RPMI7951 (cell line): ENCODE measurements at regions not wholly inside any gene's neighbourhood (a gene's known extent, or its start where the extent isn't known, plus 50 kb on each side); places are given as distances from the start of the nearest gene placed in this dataset.

Experiments
- DNase-seq: peaks from one replicate; pipeline ENCODE4 v3.0.0-alpha.2; 2012; ENCODE audit warnings: low read depth

- DNase-seq = no peak
Observed at GRCh38 chr14:42000450-42000849, 393.8 kb downstream of the LRFN5 start.

GRCh38 chr14:41993687-41994086, 387.0 kb downstream of the LRFN5 start:
- DNase-seq = no peak

- DNase-seq = no peak
Observed at GRCh38 chr14:41986700-41987099, 380.0 kb downstream of the LRFN5 start.

GRCh38 chr14:41986083-41986645, 379.5 kb downstream of the LRFN5 start:
- DNase-seq = no peak

GRCh38 chr14:41973178-41973577, 366.5 kb downstream of the LRFN5 start:
- no peak for DNase-seq

GRCh38 chr14:41972531-41972930, 365.9 kb downstream of the LRFN5 start:
- DNase-seq = no peak

GRCh38 chr14:41960281-41960680, 353.6 kb downstream of the LRFN5 start:
- no peak for DNase-seq

GRCh38 chr14:41957459-41957858, 350.8 kb downstream of the LRFN5 start:
- no peak for DNase-seq
